ENCODE measurements at regions not wholly inside any gene's neighbourhood (a gene's known extent, or its start where the extent isn't known, plus 50 kb on each side); places are given as distances from the start of the nearest gene placed in this dataset.

- no peak for DNase-seq
Measured at GRCh38 chr7:144910411-144910810, 74.6 kb upstream of the TPK1 start.

- DNase-seq, result no peak
Measured at GRCh38 chr7:144908943-144909556, 73.2 kb upstream of the TPK1 start.

DNA sequence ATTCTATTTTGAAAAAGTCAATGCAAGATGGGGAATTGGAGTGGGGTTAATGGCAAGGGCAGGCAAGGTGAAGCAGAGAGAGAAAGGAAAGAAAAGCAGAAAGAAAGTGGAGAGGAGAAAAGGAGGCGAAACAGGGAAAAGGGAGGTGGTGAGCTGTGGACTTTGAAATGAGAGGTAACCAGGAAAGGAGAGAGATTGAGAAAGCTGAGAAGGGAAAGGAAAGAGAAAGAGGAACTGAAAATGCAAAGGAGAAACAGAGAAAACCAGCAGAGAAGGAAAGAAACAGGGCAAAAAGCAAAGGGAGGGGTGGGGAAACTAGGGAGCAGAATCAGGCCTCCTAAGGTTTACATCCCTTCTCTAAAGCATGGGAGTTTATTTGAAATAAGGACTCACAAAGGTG, 72.5 kb upstream of the TPK1 start:
- DNase-seq, result no peak

DNA sequence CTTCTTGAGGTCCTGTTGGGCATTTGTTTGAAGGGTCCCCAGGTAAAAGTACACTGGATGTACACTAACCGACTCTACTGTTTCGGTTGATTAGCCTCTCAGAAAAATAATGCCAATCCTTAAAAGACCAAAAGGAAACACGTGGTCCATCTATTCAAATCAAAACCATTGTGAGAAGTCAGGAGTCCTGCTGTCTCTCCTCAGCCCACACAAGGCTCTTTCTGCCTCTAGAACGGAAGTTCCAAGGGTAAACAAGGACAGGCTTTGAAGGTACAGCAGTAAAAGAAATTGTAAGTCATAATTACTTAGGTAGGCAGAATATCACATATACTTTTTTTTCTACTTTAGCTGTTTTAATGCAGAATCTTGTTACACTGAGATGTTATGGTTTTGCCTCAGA, 71.7 kb upstream of the TPK1 start:
- DNase-seq, result no peak

DNA sequence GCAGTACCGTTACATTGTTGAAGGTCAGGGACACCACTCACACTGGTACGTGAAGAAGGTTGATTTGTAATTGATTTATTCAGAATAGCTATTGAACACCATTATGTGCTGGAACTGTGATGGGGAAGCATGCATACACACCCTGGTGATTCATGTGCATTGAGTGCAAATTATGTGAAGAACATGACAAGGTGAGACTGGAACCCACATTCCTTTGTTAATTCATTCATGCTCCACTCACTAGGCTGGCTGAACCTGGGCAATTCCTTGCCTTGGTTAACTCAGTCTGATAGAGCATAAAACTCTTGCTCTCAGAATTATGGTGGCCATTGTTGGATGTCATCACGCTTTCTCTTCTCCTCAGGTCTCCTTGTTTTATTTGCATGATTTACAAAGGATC, 67.3 kb upstream of the TPK1 start:
- no peak for DNase-seq

DNA sequence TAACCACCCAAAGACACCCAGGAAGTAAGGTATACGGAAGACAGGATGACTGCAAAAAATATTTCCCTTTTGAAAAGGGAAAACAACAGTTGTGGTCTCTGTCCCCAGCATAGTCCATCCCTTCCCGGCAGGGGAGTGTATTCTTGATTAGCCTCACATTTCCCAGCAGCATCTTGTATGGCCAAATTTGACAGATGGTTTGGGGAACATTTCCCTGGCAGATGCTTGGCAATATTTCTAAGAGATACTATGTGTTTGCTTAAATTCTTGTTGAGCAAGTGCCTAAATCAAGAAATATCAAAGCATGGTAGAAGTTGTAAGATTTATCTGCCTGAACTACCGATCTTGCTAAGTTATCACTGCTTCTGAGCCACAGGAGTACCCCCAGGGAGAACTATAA, 56.9 kb upstream of the TPK1 start:
- no peak for DNase-seq
